ENCODE measurements at regions not wholly inside any gene's neighbourhood (a gene's known extent, or its start where the extent isn't known, plus 50 kb on each side); places are given as distances from the start of the nearest gene placed in this dataset.

- H3K27ac Mint-ChIP-seq (ENCODE audit: low read depth, unreplicated experiment), result peak overlapping the region; percentile 61
- DNase-seq (ENCODE audit: unreplicated experiment), result no peak
- no peak for TF ChIP-seq CTCF (IDR thresholded peaks at IDR 0.05; ENCODE audit: unreplicated experiment)
- intact Hi-C loops (cut with micrococcal nuclease), result no loop called here
- CTCF ChIA-PET, result interaction anchor here (0.8 kb wide), 1 partner anchor 305 kb away, joined by 3 read pairs; the partner anchor contains the start of gene GPR37
- H3K9me3 Mint-ChIP-seq (ENCODE audit: unreplicated experiment), result peaks cover 3% of the 10 kb centered on the region
- POLR2A ChIA-PET, result no interaction called here
- peaks cover 37% of the 10 kb centered on the region for H3K4me1 Mint-ChIP-seq (ENCODE audit: insufficient read depth, unreplicated experiment)
- no TSS peak for BruUV-seq (replicated peaks)
- no peaks in the 10 kb centered on the region for H3K36me3 Mint-ChIP-seq (ENCODE audit: insufficient read depth, unreplicated experiment)
- no peaks in the 10 kb centered on the region for H3K27me3 Mint-ChIP-seq (ENCODE audit: insufficient read depth, unreplicated experiment)
- H3K4me3 Mint-ChIP-seq (ENCODE audit: unreplicated experiment), result no peak overlapping the region
Observed at GRCh38 chr7:124460555-124460954, 305.0 kb downstream of the GPR37 start.

- CTCF ChIA-PET, result interaction anchor here (0.8 kb wide), 2 partner anchors 195 to 305 kb away, joined by 3 read pairs; partner anchors contain the start of gene GPR37
- intact Hi-C loops (cut with micrococcal nuclease), result no loop called here
- no peak for TF ChIP-seq CTCF (IDR thresholded peaks at IDR 0.05; ENCODE audit: unreplicated experiment)
- Mint-ChIP-seq H3K9me3 (ENCODE audit: unreplicated experiment) (no peaks in the 10 kb centered on the region), H3K4me1 (ENCODE audit: insufficient read depth, unreplicated experiment) (peaks cover 37% of the 10 kb centered on the region), H3K27ac (ENCODE audit: low read depth, unreplicated experiment) (peak overlapping the region; percentile 56), H3K4me3 (ENCODE audit: unreplicated experiment) (no peak overlapping the region), H3K27me3 (ENCODE audit: insufficient read depth, unreplicated experiment) (no peaks in the 10 kb centered on the region), H3K36me3 (ENCODE audit: insufficient read depth, unreplicated experiment) (no peaks in the 10 kb centered on the region)
- DNase-seq (ENCODE audit: unreplicated experiment), result no peak
- BruUV-seq (replicated peaks), result no TSS peak
- POLR2A ChIA-PET, result interaction anchor here (1.2 to 1.4 kb wide), 2 partner anchors 10 to 131 kb away, joined by 3 to 5 read pairs; no protein-coding TSS in a partner anchor
Observed at GRCh38 chr7:124460056-124460450, 305.5 kb downstream of the GPR37 start.

GRCh38 chr7:124459101-124460055 is 306.2 kb downstream of the GPR37 start:
- ChIA-PET POLR2A (interaction anchor here (0.6 to 1.4 kb wide), 6 partner anchors 11 to 306 kb away, joined by 3 to 5 read pairs (median 3); partner anchors contain the start of gene GPR37), CTCF (interaction anchor here (0.5 to 0.8 kb wide), 2 partner anchors 196 to 205 kb away, joined by 3 read pairs; no protein-coding TSS in a partner anchor)
- no TSS peak for BruUV-seq (replicated peaks)
- peak; percentile 70 for DNase-seq (ENCODE audit: unreplicated experiment)
- H3K27ac Mint-ChIP-seq (ENCODE audit: low read depth, unreplicated experiment), result peak overlapping the region; percentile 56
- no peaks in the 10 kb centered on the region for H3K9me3 Mint-ChIP-seq (ENCODE audit: unreplicated experiment)
- H3K4me1 Mint-ChIP-seq (ENCODE audit: insufficient read depth, unreplicated experiment), result peaks cover 37% of the 10 kb centered on the region
- peak overlapping the region; percentile 23 for H3K4me3 Mint-ChIP-seq (ENCODE audit: unreplicated experiment)
- H3K36me3 Mint-ChIP-seq (ENCODE audit: insufficient read depth, unreplicated experiment), result no peaks in the 10 kb centered on the region
- intact Hi-C loops (cut with micrococcal nuclease), result no loop called here
- TF ChIP-seq CTCF (IDR thresholded peaks at IDR 0.05; ENCODE audit: unreplicated experiment), result no peak
- H3K27me3 Mint-ChIP-seq (ENCODE audit: insufficient read depth, unreplicated experiment), result no peaks in the 10 kb centered on the region

- H3K36me3 Mint-ChIP-seq (ENCODE audit: insufficient read depth, unreplicated experiment), result no peaks in the 10 kb centered on the region
- no peak overlapping the region for H3K27ac Mint-ChIP-seq (ENCODE audit: low read depth, unreplicated experiment)
- H3K27me3 Mint-ChIP-seq (ENCODE audit: insufficient read depth, unreplicated experiment), result no peaks in the 10 kb centered on the region
- H3K4me1 Mint-ChIP-seq (ENCODE audit: insufficient read depth, unreplicated experiment), result peaks cover 37% of the 10 kb centered on the region
- no TSS peak for BruUV-seq (replicated peaks)
- TF ChIP-seq CTCF (IDR thresholded peaks at IDR 0.05; ENCODE audit: unreplicated experiment), result no peak
- intact Hi-C loops (cut with micrococcal nuclease), result no loop called here
- peak; percentile 57 for DNase-seq (ENCODE audit: unreplicated experiment)
- ChIA-PET POLR2A (no interaction called here), CTCF (no interaction called here)
- H3K9me3 Mint-ChIP-seq (ENCODE audit: unreplicated experiment), result no peaks in the 10 kb centered on the region
- H3K4me3 Mint-ChIP-seq (ENCODE audit: unreplicated experiment), result peak overlapping the region; percentile 20
Observed at GRCh38 chr7:124457841-124458240, 307.8 kb downstream of the GPR37 start.

All from MCF 10A (cell line).